Left ventricle myocardium inferior (tissue), 1 donor: ENCODE measurements at regions not wholly inside any gene's neighbourhood (a gene's known extent, or its start where the extent isn't known, plus 50 kb on each side); places are given as distances from the start of the nearest gene placed in this dataset.

Experiments
- DNase-seq: peaks from one replicate; pipeline ENCODE4 v3.0.0-alpha.2; 2020
- H3K27ac ChIP-seq: fragments of 200-600 bp; replicated peaks from 2 replicates; pipeline ENCODE4 v1.8.0; 2021
- H3K27me3 ChIP-seq: fragments of 200-600 bp; 2 replicates; pipeline ENCODE4 v1.8.0; 2021; ENCODE audit warnings: low read depth
- H3K36me3 ChIP-seq: fragments of 200-600 bp; 2 replicates; pipeline ENCODE4 v1.8.0; 2021
- H3K4me1 ChIP-seq: fragments of 200-600 bp; 2 replicates; pipeline ENCODE4 v1.8.0; 2021
- H3K4me3 ChIP-seq: fragments of 200-600 bp; 2 replicates; pipeline ENCODE4 v1.8.0; 2021; ENCODE audit warnings: mild to moderate bottlenecking, moderate library complexity
- H3K9me3 ChIP-seq: fragments of 200-600 bp; replicated peaks from 2 replicates; pipeline ENCODE4 v1.8.0; 2021
- CTCF ChIP-seq: fragments of 200-600 bp; IDR thresholded peaks from 2 replicates; pipeline ENCODE4 v1.8.0; 2021; ENCODE audit warnings: antibody characterized with exemption, mild to moderate bottlenecking, borderline replicate concordance
- intact Hi-C: fragments of 100-400 bp; cut with micrococcal nuclease; formaldehyde crosslinking; loops from one replicate; pipeline ENCODE4 v1.11.0; 2022
- donor health status: DM: no; HTN: yes; CAD: no; lungs with severe emphysema.

GRCh38 chr12:116463366-116463765 is 95.8 kb upstream of the MAP1LC3B2 start:
- no peak for TF ChIP-seq CTCF

DNA sequence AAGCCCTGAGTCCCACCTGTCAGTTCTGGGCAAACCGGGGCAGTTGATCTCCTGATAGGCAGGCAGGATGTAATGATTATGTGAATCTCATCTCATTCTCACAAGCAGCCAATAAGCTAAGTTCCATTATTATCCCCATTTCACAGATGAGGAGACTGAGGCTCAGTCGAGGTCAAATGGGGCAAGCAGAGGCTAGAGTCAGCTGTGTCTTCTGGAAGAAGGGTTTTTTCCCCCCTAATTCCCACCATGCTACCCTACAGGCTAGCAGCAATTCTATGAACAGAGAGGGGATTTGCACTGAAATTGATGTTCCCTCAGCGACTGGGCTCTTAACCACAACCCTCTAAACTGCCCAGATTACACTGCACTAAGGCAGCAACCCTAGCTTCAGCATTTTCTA is 93.8 kb upstream of the MAP1LC3B2 start:
- no peak for DNase-seq
- Histone ChIP-seq H3K36me3 (no peaks in the 10 kb centered on the region), H3K27me3 (peaks cover 15% of the 10 kb centered on the region), H3K4me1 (no peaks in the 10 kb centered on the region), H3K27ac (no peak overlapping the region), H3K9me3 (no peaks in the 10 kb centered on the region), H3K4me3 (no peak overlapping the region)
- intact Hi-C loops = no loop called here
- TF ChIP-seq CTCF = no peak

More at GRCh38 chr12:116463366-116463765, 95.8 kb upstream of the MAP1LC3B2 start:
- Histone ChIP-seq H3K9me3 (no peaks in the 10 kb centered on the region), H3K4me3 (no peak overlapping the region), H3K36me3 (no peaks in the 10 kb centered on the region), H3K4me1 (no peaks in the 10 kb centered on the region), H3K27ac (no peak overlapping the region), H3K27me3 (peaks cover 15% of the 10 kb centered on the region)
- DNase-seq = no peak
- intact Hi-C loops = no loop called here

GRCh38 chr12:116465856-116466255 is 93.3 kb upstream of the MAP1LC3B2 start:
- no peak overlapping the region for H3K4me3 ChIP-seq
- H3K27ac ChIP-seq = no peak overlapping the region
- no peaks in the 10 kb centered on the region for H3K4me1 ChIP-seq
- no peaks in the 10 kb centered on the region for H3K9me3 ChIP-seq
- H3K36me3 ChIP-seq = no peaks in the 10 kb centered on the region
- intact Hi-C loops = no loop called here
- TF ChIP-seq CTCF = no peak
- H3K27me3 ChIP-seq = peaks cover 10% of the 10 kb centered on the region
- no peak for DNase-seq

DNA sequence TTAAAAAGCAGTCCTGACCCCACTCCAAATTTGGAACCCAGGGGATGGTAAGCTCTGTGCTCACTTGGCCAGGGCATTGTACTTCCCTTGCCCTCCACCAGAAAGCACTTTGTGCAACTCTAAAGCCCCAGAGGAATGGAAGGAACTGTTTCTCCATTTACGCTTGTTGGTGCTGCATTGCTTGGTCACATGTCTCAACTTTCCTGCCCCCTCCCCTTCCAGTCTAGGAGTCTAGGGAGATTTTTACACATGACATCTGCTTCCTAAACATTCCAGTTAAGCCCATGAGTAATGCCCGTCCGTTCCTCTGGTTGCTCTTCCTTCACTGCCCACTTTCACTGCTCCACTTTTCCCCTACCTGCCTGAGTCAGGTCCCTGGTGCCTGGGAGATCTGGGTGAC is 92.6 kb upstream of the MAP1LC3B2 start:
- Histone ChIP-seq H3K4me3 (no peak overlapping the region), H3K27me3 (peaks cover 6% of the 10 kb centered on the region), H3K4me1 (no peaks in the 10 kb centered on the region), H3K36me3 (no peaks in the 10 kb centered on the region), H3K9me3 (no peaks in the 10 kb centered on the region), H3K27ac (no peak overlapping the region)
- intact Hi-C loops = no loop called here
- no peak for TF ChIP-seq CTCF
- no peak for DNase-seq

DNA sequence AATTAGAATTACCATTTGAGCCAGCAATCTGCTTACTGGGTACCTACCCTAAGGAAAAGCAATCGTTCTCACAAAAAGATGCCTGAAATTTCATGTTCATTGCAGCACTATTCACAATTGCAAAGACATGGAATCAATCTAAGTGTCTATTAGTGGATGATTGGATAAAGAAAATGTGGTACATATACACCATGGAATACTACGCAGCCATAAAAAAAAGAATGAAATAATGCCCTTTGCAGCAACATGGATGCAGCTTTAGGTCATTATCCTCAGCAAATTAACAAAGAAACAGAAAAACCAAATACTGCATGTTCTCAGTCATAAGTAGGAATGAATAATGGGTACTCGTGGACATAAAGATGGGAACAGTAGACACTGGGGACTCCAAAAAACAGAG is 89.8 kb upstream of the MAP1LC3B2 start:
- TF ChIP-seq CTCF = no peak
- Histone ChIP-seq H3K27me3 (peaks cover 6% of the 10 kb centered on the region), H3K4me3 (no peak overlapping the region), H3K36me3 (no peaks in the 10 kb centered on the region), H3K9me3 (peaks cover 8% of the 10 kb centered on the region), H3K4me1 (no peaks in the 10 kb centered on the region), H3K27ac (no peak overlapping the region)
- DNase-seq = no peak
- intact Hi-C loops = no loop called here

DNA sequence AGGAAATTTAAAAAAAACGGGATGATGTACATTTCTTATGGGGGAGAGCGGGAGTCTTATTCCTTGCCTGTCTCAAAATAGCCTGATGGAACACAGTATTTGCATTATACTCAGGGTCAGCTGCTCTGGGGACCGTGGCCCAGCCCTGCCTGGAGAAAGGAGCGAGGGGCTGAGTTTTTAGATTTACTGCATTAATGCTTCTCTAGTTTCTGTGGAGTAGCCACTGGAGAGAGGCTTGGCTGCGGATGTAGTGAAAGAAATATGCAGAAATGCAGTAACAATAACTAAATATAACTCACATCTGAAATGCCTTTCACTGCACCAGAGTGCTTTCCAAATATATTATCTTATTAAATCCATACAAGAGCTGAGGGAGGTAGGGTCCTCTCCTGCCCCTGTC is 87.6 kb upstream of the MAP1LC3B2 start:
- no peak overlapping the region for H3K27ac ChIP-seq
- peaks cover 8% of the 10 kb centered on the region for H3K27me3 ChIP-seq
- TF ChIP-seq CTCF = no peak
- no peaks in the 10 kb centered on the region for H3K4me1 ChIP-seq
- no peak for DNase-seq
- no peaks in the 10 kb centered on the region for H3K36me3 ChIP-seq
- intact Hi-C loops = no loop called here
- no peak overlapping the region for H3K4me3 ChIP-seq
- peaks cover 18% of the 10 kb centered on the region for H3K9me3 ChIP-seq
